AG10803 (cell line): ENCODE measurements at regions not wholly inside any gene's neighbourhood (a gene's known extent, or its start where the extent isn't known, plus 50 kb on each side); places are given as distances from the start of the nearest gene placed in this dataset.

Source experiments
- DNase-seq: peaks from one replicate; pipeline ENCODE4 v3.0.0; 2010; ENCODE audit warnings: low read depth
- H3K4me3 ChIP-seq: 2 replicates; pipeline ENCODE4 v1.5.1; 2011; ENCODE audit warnings: mild to moderate bottlenecking, low read length, control low read depth
- CTCF ChIP-seq: conservative IDR thresholded peaks from 2 replicates; pipeline ENCODE4 v1.5.1; 2011; ENCODE audit warnings: mild to moderate bottlenecking, low read length, control low read depth, inconsistent platforms

DNA sequence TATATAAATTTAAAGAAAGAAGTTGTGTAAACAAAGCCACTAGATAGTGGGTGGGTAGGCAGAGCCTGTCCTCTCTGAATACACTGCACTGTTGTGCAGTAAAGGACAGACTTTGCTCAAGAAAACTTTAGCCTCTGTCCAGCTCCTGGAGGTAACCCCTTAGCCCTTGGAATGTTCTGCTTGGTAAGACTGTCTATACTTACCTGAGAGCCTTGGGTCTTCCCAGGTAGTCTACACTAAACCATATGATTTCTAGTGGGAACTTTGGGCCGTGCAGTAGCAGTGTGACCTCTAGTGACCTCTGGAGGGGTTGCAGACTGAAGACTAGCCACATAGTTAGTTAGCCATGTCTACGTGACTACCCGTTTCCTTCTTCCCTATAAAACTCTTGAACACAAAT, 678.3 kb upstream of the NRXN1 start:
- no peak for TF ChIP-seq CTCF
- DNase-seq: no peak
- no peak overlapping the region for H3K4me3 ChIP-seq

DNA sequence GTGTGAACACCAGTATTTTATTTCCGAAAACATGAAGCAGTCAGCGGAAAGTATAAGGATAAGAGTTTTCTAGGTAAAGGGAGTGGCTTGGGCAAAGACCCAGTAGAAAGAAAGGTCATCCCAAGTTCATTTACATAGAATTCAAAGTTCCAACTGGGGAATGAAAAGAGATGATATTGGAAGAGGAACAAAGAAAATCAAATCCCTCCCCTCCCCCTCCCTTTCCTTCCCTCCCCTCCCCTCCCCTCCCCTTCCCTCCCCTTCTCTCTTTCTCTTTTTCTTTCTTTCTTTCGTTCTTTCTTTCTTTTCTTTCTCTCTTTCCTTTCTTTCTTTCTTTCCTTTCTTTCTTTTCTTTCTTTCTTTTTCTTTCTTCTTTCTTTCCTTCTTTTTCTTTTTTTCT, 675.7 kb upstream of the NRXN1 start:
- TF ChIP-seq CTCF: no peak
- DNase-seq: no peak
- no peak overlapping the region for H3K4me3 ChIP-seq

GRCh38 chr2:51706220-51706619, 674.3 kb upstream of the NRXN1 start:
- H3K4me3 ChIP-seq: no peak overlapping the region
- no peak for DNase-seq

GRCh38 chr2:51705417-51705816, 673.5 kb upstream of the NRXN1 start:
- TF ChIP-seq CTCF: no peak
- no peak for DNase-seq
- no peak overlapping the region for H3K4me3 ChIP-seq

More at GRCh38 chr2:51706220-51706619, 674.3 kb upstream of the NRXN1 start:
- TF ChIP-seq CTCF: no peak

GRCh38 chr2:51698021-51698420, 666.1 kb upstream of the NRXN1 start:
- TF ChIP-seq CTCF: no peak
- no peak overlapping the region for H3K4me3 ChIP-seq
- DNase-seq: no peak

DNA sequence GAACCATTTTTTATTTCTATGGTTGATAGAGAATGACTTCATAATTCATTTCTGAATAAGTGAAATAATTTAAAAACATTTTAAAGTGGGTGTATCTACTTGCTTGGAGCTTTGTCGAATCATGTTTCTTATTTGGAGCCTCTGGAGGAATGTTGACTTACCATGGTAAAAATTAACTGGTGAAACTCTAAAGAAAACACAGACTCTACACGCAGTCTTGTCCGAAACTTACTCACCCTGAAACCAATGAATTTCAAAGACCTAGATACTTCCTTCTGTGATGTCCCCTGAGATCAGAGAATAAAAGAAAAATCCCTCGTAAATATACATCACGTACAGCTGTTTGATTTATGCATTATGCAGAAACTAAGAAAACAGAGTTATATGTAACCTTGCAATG, 665.2 kb upstream of the NRXN1 start:
- no peak for TF ChIP-seq CTCF
- DNase-seq: no peak
- H3K4me3 ChIP-seq: no peak overlapping the region

GRCh38 chr2:51695531-51695930, 663.6 kb upstream of the NRXN1 start:
- H3K4me3 ChIP-seq: no peak overlapping the region
- no peak for TF ChIP-seq CTCF
- DNase-seq: peak; percentile 12
